GM23338 (cell line): ENCODE measurements at regions not wholly inside any gene's neighbourhood (a gene's known extent, or its start where the extent isn't known, plus 50 kb on each side); places are given as distances from the start of the nearest gene placed in this dataset.

ENCODE experiments used
- ATAC-seq: fragments of 200-7000 bp; cut with Tn5 transposase; 3 replicates; pipeline ENCODE4 v1.9.1; 2020
- DNase-seq: peaks from one replicate; pipeline ENCODE4 v3.0.0-alpha.2; 2015; ENCODE audit warnings: low spot score
- H2AFZ ChIP-seq: fragments of 200-600 bp; sonication (generic); 2 replicates; pipeline ENCODE4 v1.8.0; 2016; ENCODE audit warnings: antibody characterized with exemption, mild to moderate bottlenecking, moderate library complexity
- H3F3A ChIP-seq: fragments of 200-600 bp; sonication (generic); replicated peaks from 2 replicates; pipeline ENCODE4 v1.8.0; 2017; ENCODE audit warnings: antibody characterized with exemption, mixed run types, low read depth
- H3K27ac ChIP-seq: fragments of 200-600 bp; sonication (generic); 2 replicates; pipeline ENCODE4 v1.6.1; 2016; ENCODE audit warnings: low read depth
- H3K27me3 ChIP-seq: fragments of 200-600 bp; sonication (generic); 2 replicates; pipeline ENCODE4 v1.8.0; 2016; ENCODE audit warnings: mild to moderate bottlenecking, mixed run types, moderate library complexity; ENCODE audit not compliant: insufficient read depth
- H3K36me3 ChIP-seq: fragments of 200-600 bp; sonication (generic); 2 replicates; pipeline ENCODE4 v1.8.0; 2016; ENCODE audit warnings: mild to moderate bottlenecking; ENCODE audit not compliant: insufficient read depth
- H3K4me1 ChIP-seq: fragments of 200-600 bp; sonication (generic); 2 replicates; pipeline ENCODE4 v1.8.0; 2016; ENCODE audit warnings: mild to moderate bottlenecking, moderate library complexity; ENCODE audit not compliant: insufficient read depth
- H3K4me2 ChIP-seq: fragments of 200-600 bp; sonication (generic); 2 replicates; pipeline ENCODE4 v1.7.1; 2017; ENCODE audit warnings: mixed run types
- H3K4me3 ChIP-seq: fragments of 200-600 bp; sonication (generic); 2 replicates; pipeline ENCODE4 v1.6.1; 2016; ENCODE audit warnings: mixed run types
- H3K79me2 ChIP-seq: fragments of 200-600 bp; sonication (generic); replicated peaks from 2 replicates; pipeline ENCODE4 v1.8.0; 2017; ENCODE audit warnings: mild to moderate bottlenecking; ENCODE audit not compliant: insufficient read depth
- H3K9me2 ChIP-seq: fragments of 200-600 bp; sonication (generic); 2 replicates; pipeline ENCODE4 v1.8.0; 2017; ENCODE audit not compliant: insufficient read depth
- H4K20me1 ChIP-seq: fragments of 200-600 bp; sonication (generic); replicated peaks from 2 replicates; pipeline ENCODE4 v1.8.0; 2017; ENCODE audit warnings: mild to moderate bottlenecking; ENCODE audit not compliant: insufficient read depth
- H3K27ac Mint-ChIP-seq: 2 replicates; pipeline ENCODE4 v1.8.0; 2020; ENCODE audit warnings: inconsistent platforms, mild to moderate bottlenecking, moderate library complexity, mixed read lengths
- H3K27me3 Mint-ChIP-seq: 3 replicates; pipeline ENCODE4 v1.8.0; 2022; ENCODE audit warnings: low read depth, mild to moderate bottlenecking, moderate library complexity, mixed read lengths, inconsistent platforms; ENCODE audit not compliant: insufficient read depth, poor library complexity
- H3K36me3 Mint-ChIP-seq: 3 replicates; pipeline ENCODE4 v1.8.0; 2021; ENCODE audit warnings: low read depth, mild to moderate bottlenecking, inconsistent platforms, moderate library complexity, mixed read lengths
- H3K4me1 Mint-ChIP-seq: 3 replicates; pipeline ENCODE4 v1.8.0; 2020; ENCODE audit warnings: mild to moderate bottlenecking, inconsistent platforms, mixed read lengths
- H3K4me3 Mint-ChIP-seq: 3 replicates; pipeline ENCODE4 v1.8.0; 2021; ENCODE audit warnings: moderate library complexity, mild to moderate bottlenecking, inconsistent platforms, mixed read lengths
- H3K9me3 Mint-ChIP-seq: 3 replicates; pipeline ENCODE4 v1.8.0; 2020; ENCODE audit warnings: moderate library complexity, mild to moderate bottlenecking, inconsistent platforms, mixed read lengths
- CREB1 ChIP-seq: fragments of 250-450 bp; sonication (Bioruptor Pico); IDR thresholded peaks from 2 replicates; pipeline ENCODE4 v1.5.0; 2020; ENCODE audit warnings: low read depth, mild to moderate bottlenecking, moderate library complexity
- CTCF ChIP-seq, 2 experiments: fragments of 200-600 bp in 1 of 2; sonication (generic) in 1 of 2; conservative IDR thresholded peaks; 2 replicates each; pipeline versions ENCODE4 v1.5.1 to v1.6.1; 2016 to 2017; ENCODE audit warnings: antibody characterized with exemption in 2 of 2, low read depth in 2 of 2, mild to moderate bottlenecking in 2 of 2, moderate library complexity in 1 of 2
- ETS1 ChIP-seq: IDR thresholded peaks from 2 replicates; pipeline ENCODE4 v1.6.1; 2016; ENCODE audit warnings: antibody characterized with exemption
- EZH2 ChIP-seq: fragments of 200-600 bp; sonication (generic); IDR thresholded peaks from one replicate; pipeline ENCODE4 v1.8.0; 2017; ENCODE audit warnings: antibody characterized with exemption, mild to moderate bottlenecking, low read depth; ENCODE audit not compliant: unreplicated experiment
- EZH2phosphoT487 ChIP-seq: fragments of 200-600 bp; sonication (generic); IDR thresholded peaks from one replicate; pipeline ENCODE4 v1.8.1; 2018; ENCODE audit warnings: antibody characterized with exemption; ENCODE audit not compliant: unreplicated experiment
- JUNB ChIP-seq: IDR thresholded peaks from one replicate; pipeline ENCODE4 v1.6.1; 2016; ENCODE audit warnings: antibody characterized with exemption; ENCODE audit not compliant: unreplicated experiment
- NANOG ChIP-seq: IDR thresholded peaks from 2 replicates; pipeline ENCODE4 v1.6.1; 2016; ENCODE audit warnings: antibody characterized with exemption, borderline replicate concordance
- POLR2AphosphoS5 ChIP-seq: IDR thresholded peaks from 2 replicates; pipeline ENCODE4 v1.6.1; 2016; ENCODE audit warnings: antibody characterized with exemption, low read depth
- REST ChIP-seq: IDR thresholded peaks from one replicate; pipeline ENCODE4 v1.6.1; 2018; ENCODE audit warnings: antibody characterized with exemption; ENCODE audit not compliant: unreplicated experiment
- STAT1 ChIP-seq: IDR thresholded peaks from one replicate; pipeline ENCODE4 v1.6.1; 2016; ENCODE audit warnings: antibody characterized with exemption; ENCODE audit not compliant: unreplicated experiment
- ZNF114 ChIP-seq: fragments of 250-450 bp; sonication (Bioruptor Pico); IDR thresholded peaks from 2 replicates; pipeline ENCODE4 v1.5.0; 2020; ENCODE audit warnings: mild to moderate bottlenecking, moderate library complexity
- ZNF331 ChIP-seq: fragments of 250-450 bp; sonication (Bioruptor Pico); IDR thresholded peaks from 2 replicates; pipeline ENCODE4 v1.5.0; 2020; ENCODE audit warnings: low read depth, mild to moderate bottlenecking, moderate library complexity
- ZNF462 ChIP-seq: fragments of 250-450 bp; sonication (Bioruptor Pico); IDR thresholded peaks from 2 replicates; pipeline ENCODE4 v1.5.0; 2020; ENCODE audit warnings: mild to moderate bottlenecking, moderate library complexity

GRCh38 chr14:34135492-34135891 is 184.6 kb upstream of the EGLN3 start:
- no peak for ATAC-seq
- H3K4me2 ChIP-seq = no peak overlapping the region
- Mint-ChIP-seq H3K4me1 (no peaks in the 10 kb centered on the region; the same call in 2 of the 3 replicates), H3K36me3 (0 out of 3 replicates have a peak, but pooled peaks cover 4% of the 10 kb centered on the region), H3K4me3 (no peak overlapping the region), H3K27me3 (peaks cover 3% of the 10 kb centered on the region), H3K9me3 (peaks cover 4% of the 10 kb centered on the region; the same call in 1 of the 3 replicates), H3K27ac (no peak overlapping the region)
- H3K27me3 ChIP-seq = no peaks in the 10 kb centered on the region
- H3F3A ChIP-seq = no peaks in the 10 kb centered on the region
- H3K27ac ChIP-seq = no peak overlapping the region
- H3K36me3 ChIP-seq = no peaks in the 10 kb centered on the region
- H3K9me2 ChIP-seq = 0 out of 2 replicates have a peak, but pooled peaks cover 3% of the 10 kb centered on the region
- H3K4me3 ChIP-seq = no peak overlapping the region
- TF ChIP-seq POLR2AphosphoS5 (no peak), NANOG (no peak), CREB1 (CRISPR knock-in tag) (no peak), CTCF (conservative IDR thresholded peaks at IDR 0.05; ENCODE audit: low read depth in 2 of 2) (no peak), ZNF114 (no peak), ETS1 (no peak), EZH2phosphoT487 (no peak), JUNB (no peak), STAT1 (no peak), ZNF331 (CRISPR knock-in tag) (no peak), EZH2 (no peak), REST (no peak), ZNF462 (CRISPR knock-in tag) (no peak)
- no peak for DNase-seq
- no peaks in the 10 kb centered on the region for H4K20me1 ChIP-seq
- no peak overlapping the region for H2AFZ ChIP-seq
- no peaks in the 10 kb centered on the region for H3K79me2 ChIP-seq
- H3K4me1 ChIP-seq = no peaks in the 10 kb centered on the region
